ENCODE measurements at regions not wholly inside any gene's neighbourhood (a gene's known extent, or its start where the extent isn't known, plus 50 kb on each side); places are given as distances from the start of the nearest gene placed in this dataset.

DNA sequence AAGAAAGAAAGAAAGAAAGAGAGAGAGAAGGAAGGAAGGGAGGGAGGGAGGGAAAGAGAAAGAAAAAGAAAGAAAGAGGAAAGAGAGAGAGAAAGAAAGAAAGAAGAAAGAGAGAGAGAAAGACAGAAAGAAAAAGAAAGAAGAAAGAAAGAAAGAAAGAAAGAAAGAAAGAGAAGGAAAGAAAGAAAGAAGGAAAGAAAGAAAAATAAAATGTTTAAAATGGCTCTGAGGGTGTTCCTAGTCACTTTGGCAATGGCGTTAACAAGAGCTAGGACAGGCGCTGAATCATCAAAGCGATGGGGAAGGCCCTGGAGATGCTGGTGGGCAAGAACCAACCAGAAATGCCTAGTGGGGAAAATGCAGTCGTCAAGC, 77.8 kb upstream of the GPC1 start:
- DNase-seq (ENCODE audit: low read depth, low spot score) = no peak

- no peak for DNase-seq (ENCODE audit: low read depth, low spot score)
These were observed 77.4 kb upstream of the GPC1 start for GRCh38 chr2:240358080-240358479.

DNA sequence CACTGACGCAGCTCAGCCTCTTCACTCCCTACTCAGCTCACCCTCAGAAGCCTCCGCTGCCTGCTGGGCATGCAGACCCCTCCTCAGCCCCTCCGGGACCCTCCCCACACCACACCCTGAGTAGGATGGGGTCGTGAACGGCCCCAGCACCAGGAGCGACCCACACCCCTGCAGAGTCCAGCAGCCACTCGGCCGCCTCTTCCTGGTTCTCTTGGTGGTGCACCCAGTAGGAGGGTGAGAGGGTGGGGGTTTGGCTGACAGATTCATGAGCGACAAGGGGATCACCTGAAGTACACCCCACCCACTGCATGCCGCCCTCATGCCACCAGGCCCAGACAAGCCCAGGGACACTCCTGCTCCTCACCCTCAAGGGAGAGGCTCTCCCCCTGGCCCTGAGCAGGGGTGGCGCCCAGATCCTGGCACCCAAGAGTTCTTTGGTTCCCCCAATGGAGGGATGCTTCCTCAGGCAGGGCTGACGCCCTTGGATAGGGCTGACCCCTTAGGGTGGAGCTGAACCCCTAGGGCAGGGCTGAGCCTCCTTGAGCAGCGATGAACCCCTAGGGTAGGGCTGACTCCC, 76.6 kb upstream of the GPC1 start:
- no peak for DNase-seq (ENCODE audit: low read depth, low spot score)

DNA sequence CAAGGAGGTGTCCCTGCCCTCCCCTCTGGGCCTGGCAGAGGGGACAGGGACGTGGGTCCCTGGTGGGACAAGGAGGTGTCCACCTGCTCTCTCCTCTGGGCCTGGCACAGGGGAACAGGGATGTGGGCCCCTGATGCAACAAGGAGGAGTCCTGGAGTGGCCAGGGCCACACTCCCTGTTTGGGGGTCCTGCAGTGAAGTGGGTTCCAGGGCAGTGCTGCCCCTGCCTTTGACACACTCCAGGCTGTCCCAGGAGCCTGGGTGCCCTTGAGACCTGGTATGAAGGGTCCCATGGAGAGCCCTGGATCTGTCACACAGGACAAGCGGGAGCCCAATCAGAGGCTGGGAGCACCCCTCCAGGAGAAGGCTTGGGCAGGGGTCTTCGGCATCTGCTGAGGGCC, 75.8 kb upstream of the GPC1 start:
- no peak for DNase-seq (ENCODE audit: low read depth, low spot score)

DNA sequence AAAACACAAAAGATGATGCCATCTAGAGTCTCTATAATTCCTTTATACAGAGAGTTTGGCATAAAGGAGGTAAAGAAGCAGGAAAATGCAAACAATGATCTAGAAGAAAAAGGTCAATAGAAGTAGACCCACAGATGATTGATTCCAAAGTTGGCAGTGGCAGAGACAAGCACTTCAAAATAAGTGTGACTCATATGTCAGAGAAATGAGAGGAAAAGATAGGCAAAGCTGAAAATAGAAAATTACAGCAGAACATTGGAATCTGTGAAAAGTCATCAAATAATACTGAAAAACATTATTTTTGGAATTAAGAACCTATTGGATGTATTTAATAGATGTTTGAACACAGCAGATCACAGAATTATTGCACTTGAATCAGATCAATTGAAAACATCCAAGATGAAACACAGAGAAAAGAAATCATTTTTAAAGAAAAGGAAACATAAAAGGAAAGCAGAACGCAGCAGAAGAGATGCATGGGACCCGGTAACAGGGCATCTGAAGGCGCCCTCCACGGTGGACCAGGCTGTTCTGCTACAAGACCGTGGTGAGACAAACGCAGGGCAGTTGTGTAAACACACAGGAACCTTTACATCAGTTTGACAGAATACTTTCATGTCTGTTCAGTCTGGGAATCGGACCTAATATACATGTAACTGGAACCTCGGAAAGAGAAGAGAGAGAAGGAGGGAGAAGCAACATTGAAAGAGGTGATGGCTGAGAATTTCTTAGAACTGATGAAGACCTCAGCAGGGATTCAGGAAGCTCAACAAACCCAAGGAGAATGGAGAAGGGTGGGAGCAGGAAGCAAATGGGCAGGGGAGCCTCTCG, 74.6 kb upstream of the GPC1 start:
- no peak for DNase-seq (ENCODE audit: low read depth, low spot score)

DNA sequence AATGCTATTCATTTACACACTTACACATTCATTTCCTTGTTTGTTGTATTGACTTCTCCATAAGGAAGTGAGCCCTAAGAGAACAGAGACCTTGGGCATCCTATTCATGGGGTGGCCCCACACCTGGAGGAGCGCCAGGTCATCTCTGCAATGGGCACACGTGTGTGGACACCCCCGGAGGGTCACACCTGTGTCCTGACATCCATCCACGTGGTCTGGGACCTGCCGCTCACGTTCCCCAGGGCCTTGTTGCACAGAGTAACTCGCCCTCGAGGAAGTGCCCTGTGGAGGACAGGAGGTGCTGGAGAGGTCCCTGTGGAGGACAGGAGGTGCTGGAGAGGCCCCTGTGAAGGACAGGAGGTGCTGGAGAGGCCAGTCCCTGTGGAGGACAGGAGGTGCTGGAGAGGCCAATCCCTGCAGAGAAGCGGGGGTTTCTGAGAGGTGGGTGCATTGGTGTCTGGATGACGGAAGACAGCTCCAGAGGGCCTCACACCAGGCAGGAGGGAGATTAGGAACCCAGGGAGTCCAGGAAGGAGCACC, 73.2 kb upstream of the GPC1 start:
- DNase-seq (ENCODE audit: low read depth, low spot score) = no peak

DNA sequence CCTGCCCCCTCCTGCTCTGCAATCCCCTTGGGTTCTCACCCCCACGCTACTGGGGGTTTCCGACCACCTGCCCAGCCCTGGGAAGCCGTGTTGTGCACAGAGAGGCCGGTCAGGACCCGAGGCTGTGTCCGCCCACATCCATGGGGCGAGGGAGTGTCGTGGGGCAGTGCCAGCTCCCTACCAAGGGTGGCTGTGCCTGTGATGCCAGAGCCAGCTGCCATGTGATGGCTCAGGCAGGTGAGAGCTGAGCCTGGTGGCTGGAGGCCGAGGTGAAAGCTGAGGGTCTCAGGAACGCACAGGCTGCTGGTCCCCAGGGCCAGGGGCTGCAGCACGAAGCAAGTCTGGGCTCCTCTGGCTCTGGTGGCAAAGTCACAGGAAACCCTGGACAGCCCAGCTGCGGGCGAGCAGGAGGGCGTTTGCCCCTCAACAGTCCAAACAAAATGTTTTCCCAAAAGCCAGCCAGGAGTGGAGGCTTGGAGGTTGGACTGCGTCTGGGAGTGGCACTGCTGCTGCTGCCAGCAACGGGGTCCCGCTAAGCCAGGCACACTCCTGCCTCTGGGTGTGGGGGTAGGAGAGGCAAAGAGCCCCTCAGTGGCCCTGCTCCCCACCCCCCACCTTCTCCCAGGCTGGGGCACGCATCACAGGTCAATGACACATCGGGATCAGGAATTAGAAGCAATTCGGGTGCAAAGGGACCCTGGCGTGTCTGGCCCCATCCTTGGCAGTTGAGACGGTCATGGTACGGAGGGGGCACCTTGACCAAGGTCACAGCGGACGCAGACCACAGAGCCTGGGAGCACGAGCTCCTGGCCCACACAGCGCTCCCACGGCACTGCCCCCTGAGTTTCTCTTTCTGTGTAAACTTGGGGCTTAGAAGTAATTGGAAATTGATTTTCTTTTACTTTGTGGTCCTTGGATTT, 72.4 kb upstream of the GPC1 start:
- DNase-seq (ENCODE audit: low read depth, low spot score) = no peak

- DNase-seq (ENCODE audit: low read depth, low spot score) = no peak
These were observed 71.5 kb upstream of the GPC1 start for GRCh38 chr2:240363746-240364581.

- no peak for DNase-seq (ENCODE audit: low read depth, low spot score)
These were observed 70.9 kb upstream of the GPC1 start for GRCh38 chr2:240364582-240364960.

DNA sequence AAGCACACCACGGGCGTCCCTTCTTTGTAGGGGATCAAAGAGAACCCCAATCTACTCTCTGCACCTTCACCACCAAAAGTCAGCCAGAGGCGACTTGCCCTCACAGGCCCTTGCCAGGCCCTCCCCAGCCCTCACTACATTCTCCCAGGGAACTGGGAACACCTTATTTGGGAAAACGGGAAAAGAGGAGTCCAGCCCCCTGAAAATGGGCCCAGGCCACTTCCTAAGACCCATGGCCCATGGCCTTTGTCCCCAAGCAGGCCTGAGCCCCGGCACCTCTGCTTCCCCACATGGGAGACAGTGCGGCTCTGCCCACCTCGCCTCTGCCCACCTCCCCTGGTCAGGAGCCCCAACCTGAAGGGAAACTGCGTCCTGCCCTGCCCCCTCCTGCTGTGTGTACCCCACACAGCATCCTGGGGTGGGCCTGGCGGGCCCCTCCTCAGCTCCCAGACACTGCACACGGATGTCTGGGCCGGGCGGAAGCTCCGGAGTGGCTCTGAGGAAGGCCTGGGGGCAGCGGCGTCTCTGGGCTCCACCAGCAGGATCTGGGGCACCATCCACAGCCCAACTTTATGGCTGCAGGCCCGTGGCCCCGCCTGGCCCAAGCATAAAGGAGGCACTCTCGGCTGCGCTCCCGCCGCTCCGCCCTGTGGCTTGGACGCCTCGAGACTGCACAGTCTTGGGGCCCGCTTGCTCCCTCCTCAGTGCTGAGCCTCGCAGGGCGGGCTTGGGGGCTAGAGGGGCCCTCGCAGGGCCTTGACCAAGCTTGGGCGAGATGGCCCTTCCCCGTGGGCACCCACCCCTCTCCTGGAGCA, 70.3 kb upstream of the GPC1 start:
- DNase-seq (ENCODE audit: low read depth, low spot score) = no peak

DNA sequence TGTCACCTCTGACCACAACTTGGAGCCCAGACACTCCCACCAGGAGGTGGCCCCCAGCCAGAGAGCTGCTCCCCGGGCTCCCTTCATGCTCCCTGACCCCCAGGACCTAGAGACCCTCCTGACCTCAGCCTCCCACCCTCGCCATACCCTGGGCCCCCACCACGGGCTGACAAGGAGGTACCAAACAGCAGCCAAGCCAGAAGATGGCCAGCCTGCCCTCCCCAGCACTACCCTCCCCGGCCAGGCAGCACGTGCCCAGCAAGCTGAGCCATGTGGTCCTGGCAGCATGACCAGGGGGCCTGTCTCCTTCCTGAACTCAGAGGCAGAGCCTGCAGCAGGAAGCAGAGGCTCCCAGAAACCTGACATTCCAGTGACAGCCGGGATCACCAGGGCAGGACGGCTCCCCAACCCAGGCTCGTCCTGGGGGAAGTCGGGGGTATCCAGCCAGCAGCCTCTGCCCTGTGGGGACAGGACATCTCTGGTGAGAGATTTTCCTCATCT, 69.4 kb upstream of the GPC1 start:
- DNase-seq (ENCODE audit: low read depth, low spot score) = no peak

- DNase-seq (ENCODE audit: low read depth, low spot score) = no peak
These were observed 68.6 kb upstream of the GPC1 start for GRCh38 chr2:240366901-240367300.

DNA sequence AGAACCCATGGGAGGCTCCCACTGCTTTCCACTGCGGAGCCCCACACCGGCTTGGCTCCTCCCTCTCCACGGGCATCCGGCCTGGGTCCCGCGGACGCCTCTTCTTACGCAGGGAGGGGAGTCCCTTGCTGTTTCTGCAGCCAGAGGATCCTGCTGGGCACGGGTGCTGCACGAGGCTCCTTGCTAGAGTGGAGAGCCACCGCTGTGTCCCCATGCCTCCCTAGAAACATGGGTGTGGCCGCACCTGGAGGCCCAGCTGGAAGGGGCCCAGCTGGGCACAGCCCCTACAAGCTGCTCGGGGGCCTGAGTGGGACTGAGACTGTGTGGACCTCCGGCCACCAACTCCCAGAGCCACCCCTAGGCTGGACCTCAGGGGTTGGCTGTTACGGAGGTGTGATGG, 67.7 kb upstream of the GPC1 start:
- DNase-seq (ENCODE audit: low read depth, low spot score) = no peak

DNA sequence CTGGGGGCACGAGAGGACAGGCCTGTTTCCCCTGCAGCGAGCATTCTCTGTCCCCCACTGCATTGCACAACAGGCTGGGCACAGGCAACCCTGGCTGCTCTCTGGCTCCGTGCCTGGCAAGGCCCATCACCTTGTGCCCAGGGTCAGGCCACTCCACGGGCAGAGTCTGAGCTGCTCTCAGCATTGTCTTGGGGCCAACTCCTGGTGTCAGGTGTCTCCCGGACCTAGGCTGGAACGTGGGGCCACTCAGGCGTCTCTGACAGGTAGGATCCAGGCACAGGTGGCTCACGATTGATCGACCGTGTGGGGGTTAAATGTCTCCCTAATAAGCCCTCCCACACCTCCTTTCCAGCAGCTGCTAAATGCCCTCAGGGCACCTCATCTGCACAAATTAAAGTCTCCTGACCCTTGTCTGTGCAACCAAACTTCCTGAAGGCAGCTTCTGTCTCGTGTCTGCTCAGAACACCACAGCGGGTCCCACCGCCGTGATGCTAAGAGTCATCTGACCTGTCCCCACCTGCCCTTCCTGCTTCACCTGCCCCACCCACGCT, 66.6 kb upstream of the GPC1 start:
- DNase-seq (ENCODE audit: low read depth, low spot score) = no peak

- no peak for DNase-seq (ENCODE audit: low read depth, low spot score)
These were observed 66.1 kb upstream of the GPC1 start for GRCh38 chr2:240369335-240369734.

DNA sequence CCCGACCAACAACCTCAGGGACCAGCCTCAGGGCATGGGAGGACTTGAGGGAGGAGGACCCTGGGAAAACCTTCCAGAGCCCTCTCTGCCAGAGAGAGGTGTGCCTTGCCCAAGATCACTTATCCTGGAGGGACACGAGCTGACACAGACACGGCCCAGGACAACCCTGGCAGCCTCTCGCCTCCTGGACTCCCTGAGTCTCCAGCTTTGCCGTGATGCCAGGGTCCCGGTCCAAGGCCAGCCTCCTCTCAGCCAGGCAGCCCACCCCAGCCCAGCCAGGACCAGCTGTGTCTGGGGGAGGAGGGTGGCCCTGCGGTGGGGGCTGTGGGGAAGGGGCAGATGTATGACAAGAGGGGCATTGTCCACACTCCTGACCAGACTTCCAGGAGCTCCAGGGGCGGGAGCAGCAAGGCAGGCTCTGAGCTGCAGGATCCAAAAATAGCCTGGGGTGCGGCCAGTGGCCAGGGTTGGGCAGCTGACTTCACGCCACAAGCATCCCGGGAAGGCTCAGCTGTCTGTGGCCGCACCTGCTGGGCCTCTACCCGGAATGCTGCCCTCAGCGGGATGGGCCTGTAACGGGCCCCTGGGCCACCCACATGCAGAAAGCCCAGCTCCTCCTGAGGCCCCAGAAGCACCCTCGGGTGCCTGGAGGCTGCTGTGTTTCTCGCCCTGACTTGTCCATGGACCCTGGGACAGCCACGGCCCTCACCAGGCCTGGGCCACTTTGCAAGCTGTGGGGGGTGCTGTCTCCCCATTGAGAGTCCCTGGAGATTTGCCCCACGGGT, 65.5 kb upstream of the GPC1 start:
- DNase-seq (ENCODE audit: low read depth, low spot score) = peak; percentile 76

DNA sequence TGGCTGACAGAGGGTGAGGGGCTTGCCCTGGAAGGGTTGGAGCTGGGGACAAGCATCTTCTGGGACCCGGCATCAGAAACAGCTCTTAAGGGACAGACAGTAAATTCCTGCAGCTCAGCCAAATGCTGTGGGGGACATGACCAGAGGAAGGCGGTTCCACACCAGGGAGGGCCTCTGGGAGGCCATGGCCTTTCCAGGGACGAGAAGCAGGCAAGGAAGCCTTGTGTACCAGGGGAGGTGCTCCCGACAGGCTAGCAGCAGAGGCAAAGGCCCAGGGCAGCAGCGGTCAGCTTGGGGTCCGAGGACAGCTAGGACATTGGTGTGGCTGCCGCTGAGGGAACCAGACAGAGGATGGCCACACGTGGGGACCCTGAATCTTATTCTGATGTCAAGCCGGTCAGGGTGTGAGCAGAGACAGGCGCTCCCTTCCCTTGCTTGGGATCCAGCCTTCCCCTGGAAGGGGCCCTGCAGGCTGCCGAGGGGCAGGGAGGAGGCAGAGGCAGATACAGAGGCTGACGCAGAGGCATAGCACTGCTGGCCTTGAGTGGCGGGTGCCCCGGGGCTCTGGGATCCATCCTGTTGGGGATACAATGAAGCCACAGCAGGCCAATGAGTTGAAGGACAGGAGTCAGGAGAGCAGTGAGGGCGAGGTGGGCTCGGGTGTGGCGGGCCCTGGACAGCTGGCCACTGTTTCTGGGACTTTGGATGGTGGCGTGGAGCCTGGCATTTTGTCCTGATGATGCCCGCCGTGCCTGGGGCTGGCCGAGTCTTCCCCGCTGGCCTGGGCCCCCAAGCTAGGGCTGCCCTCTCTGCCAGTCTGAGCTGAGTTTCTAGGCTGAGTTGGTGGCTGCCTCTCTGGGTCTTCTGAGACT, 64.1 kb upstream of the GPC1 start:
- peak; percentile 65 for DNase-seq (ENCODE audit: low read depth, low spot score)

DNA sequence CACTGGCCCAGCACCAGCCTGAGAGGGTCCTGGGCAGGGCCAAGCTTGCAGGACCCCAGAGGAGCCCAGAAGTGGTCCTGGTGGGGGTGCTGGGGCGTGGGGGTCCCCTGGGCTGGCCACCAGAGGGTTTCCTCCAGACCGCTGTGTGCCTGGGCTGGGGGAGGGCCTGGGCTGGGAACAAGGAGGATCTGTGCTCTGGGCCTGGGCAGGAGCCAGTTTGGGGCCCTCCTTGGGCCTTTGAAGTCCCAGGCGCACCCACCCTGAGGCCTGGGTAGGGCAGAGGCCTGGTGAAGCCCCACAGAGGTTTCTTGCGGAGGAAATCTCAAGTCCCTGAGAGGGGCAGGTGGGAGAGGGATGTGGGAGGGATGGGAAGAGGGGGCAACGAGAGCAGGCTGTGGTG, 63.4 kb upstream of the GPC1 start:
- DNase-seq (ENCODE audit: low read depth, low spot score) = no peak

Data from ELF-1 (cell line).